Central memory CD8-positive, alpha-beta T cell (primary cell): ENCODE measurements at regions not wholly inside any gene's neighbourhood (a gene's known extent, or its start where the extent isn't known, plus 50 kb on each side); places are given as distances from the start of the nearest gene placed in this dataset.
"Not testable (repeated sequence)": the region's sequence is repeated elsewhere in the genome, so short reads cannot be mapped to it uniquely, and the experiment has no call there.

ENCODE experiments used
- ATAC-seq: fragments of 150-1000 bp; cut with Tn5 transposase; replicated peaks from 2 replicates; pipeline ENCODE4 v1.10.0; 2022; ENCODE audit warnings: mild to moderate bottlenecking, moderate FRiP score, moderate number of reproducible peaks; ENCODE audit not compliant: poor library complexity, severe bottlenecking; ENCODE audit errors: extremely low read depth
- DNase-seq, 2 donors: peaks; one replicate each; pipeline ENCODE4 v3.0.0; 2021; ENCODE audit warnings: low spot score in 2 of 2
- H3K27ac Mint-ChIP-seq: one replicate; pipeline ENCODE4 v1.8.0; 2022; ENCODE audit warnings: low read depth, mild to moderate bottlenecking, moderate library complexity, mixed read lengths
- H3K27me3 Mint-ChIP-seq: one replicate; pipeline ENCODE4 v1.8.0; 2022; ENCODE audit warnings: mixed read lengths
- H3K36me3 Mint-ChIP-seq: one replicate; pipeline ENCODE4 v1.8.0; 2022; ENCODE audit warnings: mild to moderate bottlenecking, moderate library complexity, mixed read lengths; ENCODE audit not compliant: insufficient read depth
- H3K4me1 Mint-ChIP-seq: one replicate; pipeline ENCODE4 v1.8.0; 2022; ENCODE audit warnings: mixed read lengths
- H3K4me3 Mint-ChIP-seq: one replicate; pipeline ENCODE4 v1.8.0; 2022; ENCODE audit warnings: mild to moderate bottlenecking, moderate library complexity, mixed read lengths
- H3K9me3 Mint-ChIP-seq: one replicate; pipeline ENCODE4 v1.8.0; 2022; ENCODE audit warnings: mixed read lengths

- ATAC-seq (no peak), DNase-seq (no peak)
- no peaks in the 10 kb centered on the region for H3K36me3 Mint-ChIP-seq
- H3K4me1 Mint-ChIP-seq: no peaks in the 10 kb centered on the region
- H3K27ac Mint-ChIP-seq: no peak overlapping the region
- H3K9me3 Mint-ChIP-seq: peaks cover 6% of the 10 kb centered on the region
- H3K27me3 Mint-ChIP-seq: no peaks in the 10 kb centered on the region
- no peak overlapping the region for H3K4me3 Mint-ChIP-seq
These were observed 340.7 kb downstream of the RAP2B start for GRCh38 chr3:153502682-153503081.

GRCh38 chr3:153503873-153504272, 341.8 kb downstream of the RAP2B start:
- Mint-ChIP-seq H3K4me3 (no peak overlapping the region), H3K9me3 (peaks cover 6% of the 10 kb centered on the region), H3K36me3 (no peaks in the 10 kb centered on the region), H3K4me1 (no peaks in the 10 kb centered on the region), H3K27me3 (no peaks in the 10 kb centered on the region), H3K27ac (no peak overlapping the region)
- DNase-seq (no peak), ATAC-seq (no peak)

GRCh38 chr3:153506205-153506604, 344.2 kb downstream of the RAP2B start:
- ATAC-seq, H3K36me3 Mint-ChIP-seq, DNase-seq, H3K27me3 Mint-ChIP-seq, H3K27ac Mint-ChIP-seq, H3K4me3 Mint-ChIP-seq, H3K4me1 Mint-ChIP-seq, H3K9me3 Mint-ChIP-seq: not testable (repeated sequence)

- not testable (repeated sequence) for H3K4me3 Mint-ChIP-seq, H3K27ac Mint-ChIP-seq, H3K27me3 Mint-ChIP-seq, DNase-seq, H3K4me1 Mint-ChIP-seq, H3K9me3 Mint-ChIP-seq, ATAC-seq, H3K36me3 Mint-ChIP-seq
These were observed 344.7 kb downstream of the RAP2B start for GRCh38 chr3:153506686-153507085.

GRCh38 chr3:153513236-153513635, 351.2 kb downstream of the RAP2B start:
- H3K4me1 Mint-ChIP-seq: no peaks in the 10 kb centered on the region
- H3K27me3 Mint-ChIP-seq: no peaks in the 10 kb centered on the region
- H3K36me3 Mint-ChIP-seq: no peaks in the 10 kb centered on the region
- no peak overlapping the region for H3K4me3 Mint-ChIP-seq
- no peak overlapping the region for H3K27ac Mint-ChIP-seq
- ATAC-seq: no peak
- no peak for DNase-seq
- H3K9me3 Mint-ChIP-seq: peaks cover 8% of the 10 kb centered on the region

GRCh38 chr3:153528473-153528872, 366.4 kb downstream of the RAP2B start:
- Mint-ChIP-seq H3K27me3 (peaks cover 17% of the 10 kb centered on the region), H3K4me1 (no peaks in the 10 kb centered on the region), H3K9me3 (peaks cover 8% of the 10 kb centered on the region), H3K4me3 (no peak overlapping the region), H3K36me3 (no peaks in the 10 kb centered on the region), H3K27ac (no peak overlapping the region)
- ATAC-seq (no peak), DNase-seq (no peak)

- H3K27me3 Mint-ChIP-seq: no peaks in the 10 kb centered on the region
- H3K36me3 Mint-ChIP-seq: no peaks in the 10 kb centered on the region
- no peak overlapping the region for H3K4me3 Mint-ChIP-seq
- H3K27ac Mint-ChIP-seq: no peak overlapping the region
- DNase-seq: no peak
- no peaks in the 10 kb centered on the region for H3K4me1 Mint-ChIP-seq
- H3K9me3 Mint-ChIP-seq: no peaks in the 10 kb centered on the region
- ATAC-seq: no peak
These were observed 377.2 kb downstream of the RAP2B start for GRCh38 chr3:153539263-153539662.

- Mint-ChIP-seq H3K4me1 (no peaks in the 10 kb centered on the region), H3K27me3 (no peaks in the 10 kb centered on the region), H3K9me3 (no peaks in the 10 kb centered on the region), H3K27ac (no peak overlapping the region), H3K4me3 (no peak overlapping the region), H3K36me3 (no peaks in the 10 kb centered on the region)
- DNase-seq (no peak), ATAC-seq (no peak)
These were observed 383.4 kb downstream of the RAP2B start for GRCh38 chr3:153545471-153545870.

- ATAC-seq (no peak), DNase-seq (no peak)
- Mint-ChIP-seq H3K4me1 (no peaks in the 10 kb centered on the region), H3K27ac (no peak overlapping the region), H3K9me3 (no peaks in the 10 kb centered on the region), H3K36me3 (no peaks in the 10 kb centered on the region), H3K27me3 (no peaks in the 10 kb centered on the region), H3K4me3 (no peak overlapping the region)
These were observed 385.9 kb downstream of the RAP2B start for GRCh38 chr3:153547970-153548369.

- H3K4me1 Mint-ChIP-seq, H3K27me3 Mint-ChIP-seq, H3K27ac Mint-ChIP-seq, H3K9me3 Mint-ChIP-seq, H3K4me3 Mint-ChIP-seq, DNase-seq, ATAC-seq, H3K36me3 Mint-ChIP-seq: not testable (repeated sequence)
These were observed 387.7 kb downstream of the RAP2B start for GRCh38 chr3:153549686-153550085.

GRCh38 chr3:153551536-153552285, 389.7 kb downstream of the RAP2B start:
- H3K4me1 Mint-ChIP-seq: no peaks in the 10 kb centered on the region
- no peaks in the 10 kb centered on the region for H3K36me3 Mint-ChIP-seq
- H3K9me3 Mint-ChIP-seq: no peaks in the 10 kb centered on the region
- H3K4me3 Mint-ChIP-seq: no peak overlapping the region
- no peak for ATAC-seq
- H3K27me3 Mint-ChIP-seq: no peaks in the 10 kb centered on the region
- H3K27ac Mint-ChIP-seq: no peak overlapping the region
- DNase-seq: no peak

- no peak overlapping the region for H3K27ac Mint-ChIP-seq
- no peak for ATAC-seq
- no peaks in the 10 kb centered on the region for H3K27me3 Mint-ChIP-seq
- H3K9me3 Mint-ChIP-seq: no peaks in the 10 kb centered on the region
- H3K4me3 Mint-ChIP-seq: no peak overlapping the region
- H3K36me3 Mint-ChIP-seq: no peaks in the 10 kb centered on the region
- DNase-seq: no peak
- H3K4me1 Mint-ChIP-seq: no peaks in the 10 kb centered on the region
These were observed 391.0 kb downstream of the RAP2B start for GRCh38 chr3:153552887-153553604.

- no peak for ATAC-seq
- H3K27me3 Mint-ChIP-seq: no peaks in the 10 kb centered on the region
These were observed 391.5 kb downstream of the RAP2B start for GRCh38 chr3:153553605-153553945.

More at GRCh38 chr3:153553605-153553945, 391.5 kb downstream of the RAP2B start:
- Mint-ChIP-seq H3K4me1 (no peaks in the 10 kb centered on the region), H3K9me3 (peaks cover 3% of the 10 kb centered on the region), H3K36me3 (no peaks in the 10 kb centered on the region), H3K4me3 (no peak overlapping the region), H3K27ac (no peak overlapping the region)
- no peak for DNase-seq
